ENCODE measurements at regions not wholly inside any gene's neighbourhood (a gene's known extent, or its start where the extent isn't known, plus 50 kb on each side); places are given as distances from the start of the nearest gene placed in this dataset.

GRCh38 chr12:32043928-32044549 is 62.6 kb upstream of the BICD1 start (continued):
- TF ChIP-seq CEBPZ (IDR thresholded peaks at IDR 0.05; ENCODE audit: low read depth, low read length) (no peak), KDM1A (IDR thresholded peaks at IDR 0.05; ENCODE audit: borderline replicate concordance) (no peak), NBN (IDR thresholded peaks at IDR 0.05) (no peak), ASH2L (IDR thresholded peaks at IDR 0.05; ENCODE audit: borderline replicate concordance, low read depth) (no peak)

- no peaks in the 10 kb centered on the region for H4K20me1 ChIP-seq (ENCODE audit: control insufficient read depth, insufficient read depth)
- intact Hi-C loops (cut with micrococcal nuclease; ENCODE audit: unreplicated experiment) (no loop called here), in situ Hi-C loops (cut with MboI) (no loop called here)
- no peak overlapping the region for H3K4me2 ChIP-seq (ENCODE audit: control insufficient read depth, insufficient read depth)
- TF ChIP-seq E2F4 (IDR thresholded peaks at IDR 0.05; ENCODE audit: low read depth, low read length) = no peak
- TF ChIP-seq USF2 (IDR thresholded peaks at IDR 0.05; ENCODE audit: borderline replicate concordance, low read depth, low read length) = no peak
- no peak for TF ChIP-seq KAT2A (conservative IDR thresholded peaks at IDR 0.05; ENCODE audit: control insufficient read depth, low read depth, low read length)
- TF ChIP-seq IRF3 (IDR thresholded peaks at IDR 0.05) = no peak
- TF ChIP-seq ZNF622 (IDR thresholded peaks at IDR 0.05) = no peak
- no peak for TF ChIP-seq SRF (IDR thresholded peaks at IDR 0.05; ENCODE audit: low read depth in 2 of 2, low read length in 2 of 2)
- no peak for TF ChIP-seq MTA2 (IDR thresholded peaks at IDR 0.05; ENCODE audit: low read depth)
- TF ChIP-seq CEBPZ (IDR thresholded peaks at IDR 0.05; ENCODE audit: low read depth, low read length) = no peak
- ChIA-PET RAD21 (ENCODE audit: unreplicated experiment) (no interaction called here), POLR2A (no interaction called here), CTCF (no interaction called here), SMC1A (ENCODE audit: uncharacterized antibody, unreplicated experiment) (no interaction called here)
- H3K79me2 ChIP-seq (ENCODE audit: control insufficient read depth, insufficient read depth, low read length) = no peaks in the 10 kb centered on the region
- no peaks in the 10 kb centered on the region for H3K4me1 ChIP-seq (ENCODE audit: control insufficient read depth, insufficient read depth, low read length)
- H3K4me3 ChIP-seq = no peak overlapping the region
- no peak overlapping the region for H3K9ac ChIP-seq (ENCODE audit: control insufficient read depth, insufficient read depth, low read length)
- no peak overlapping the region for H3K27ac ChIP-seq (ENCODE audit: control insufficient read depth, insufficient read depth)
- no peaks in the 10 kb centered on the region for H3K27me3 ChIP-seq (replicated peaks in 1 of 2; ENCODE audit: control insufficient read depth in 2 of 2, insufficient read depth in 2 of 2, low read length in 1 of 2)
- WGBS (ENCODE audit: insufficient coverage, insufficient replicate concordance, low lambda C conversion rate, missing lambda C conversion rate) = 85% methylated on average over 8 of the region's 8 CpGs
- DNase-seq (ENCODE audit: low read depth, low spot score) (no peak), FAIRE-seq (no peak), ATAC-seq (no peak)
- H3K9me3 ChIP-seq (replicated peaks; ENCODE audit: control insufficient read depth, insufficient read depth, low read length) = peaks cover 8% of the 10 kb centered on the region
- no peaks in the 10 kb centered on the region for H3K36me3 ChIP-seq (ENCODE audit: control insufficient read depth in 2 of 2, insufficient read depth in 2 of 2, low read length in 1 of 2)
- no TSS peak for BruUV-seq (replicated peaks)
- H2AFZ ChIP-seq (ENCODE audit: control insufficient read depth, low read depth, low read length) = no peak overlapping the region
These were observed 59.1 kb upstream of the BICD1 start for GRCh38 chr12:32047357-32048212.

Data from GM12878 (cell line).